ENCODE measurements at regions not wholly inside any gene's neighbourhood (a gene's known extent, or its start where the extent isn't known, plus 50 kb on each side); places are given as distances from the start of the nearest gene placed in this dataset.

- no peaks in the 10 kb centered on the region for H3K4me1 ChIP-seq (ENCODE audit: control insufficient read depth, insufficient read depth, low read length)
- TF ChIP-seq CTCF (conservative IDR thresholded peaks at IDR 0.05): no peak
- no peaks in the 10 kb centered on the region for H3K36me3 Mint-ChIP-seq (ENCODE audit: low read depth)
- H3K36me3 ChIP-seq (ENCODE audit: control insufficient read depth, insufficient read depth, low read length): no peaks in the 10 kb centered on the region
- 71 to 100% methylated on average over 2 to 3 of the region's 3 CpGs for WGBS, 2 experiments (ENCODE audit: insufficient coverage in 1 of 2, insufficient read length in 1 of 2)
- H3K4me3 Mint-ChIP-seq: no peak overlapping the region
- peaks cover 8% of the 10 kb centered on the region for H3K9me3 Mint-ChIP-seq
- no peak for DNase-seq
- no peak overlapping the region for H3K9ac ChIP-seq (ENCODE audit: extremely low read depth, low read length, poor library complexity, severe bottlenecking)
- H3K27ac Mint-ChIP-seq: no peak overlapping the region
- H3K27me3 ChIP-seq (ENCODE audit: control insufficient read depth, insufficient read depth, low read length, poor library complexity, severe bottlenecking): no peaks in the 10 kb centered on the region
- H3K9me3 ChIP-seq (ENCODE audit: control insufficient read depth, low read length): no peaks in the 10 kb centered on the region
- no peaks in the 10 kb centered on the region for H3K4me1 Mint-ChIP-seq
- no peaks in the 10 kb centered on the region for H3K27me3 Mint-ChIP-seq (ENCODE audit: insufficient read depth)
- no peak overlapping the region for H3K4me3 ChIP-seq (ENCODE audit: low read length)
- H3K27ac ChIP-seq (ENCODE audit: low read depth, low read length): no peak overlapping the region
Measured at GRCh38 chr5:124859556-124860290, 113.3 kb upstream of the ZNF608 start.

- H3K9me3 ChIP-seq (ENCODE audit: control insufficient read depth, low read length): no peaks in the 10 kb centered on the region
- no peaks in the 10 kb centered on the region for H3K27me3 ChIP-seq (ENCODE audit: control insufficient read depth, insufficient read depth, low read length, poor library complexity, severe bottlenecking)
- H3K4me1 ChIP-seq (ENCODE audit: control insufficient read depth, insufficient read depth, low read length): no peaks in the 10 kb centered on the region
- no peak overlapping the region for H3K9ac ChIP-seq (ENCODE audit: extremely low read depth, low read length, poor library complexity, severe bottlenecking)
- no peaks in the 10 kb centered on the region for H3K36me3 ChIP-seq (ENCODE audit: control insufficient read depth, insufficient read depth, low read length)
- TF ChIP-seq CTCF (conservative IDR thresholded peaks at IDR 0.05): no peak
- no peaks in the 10 kb centered on the region for H3K36me3 Mint-ChIP-seq (ENCODE audit: low read depth)
- H3K9me3 Mint-ChIP-seq: peaks cover 8% of the 10 kb centered on the region
- H3K27me3 Mint-ChIP-seq (ENCODE audit: insufficient read depth): no peaks in the 10 kb centered on the region
- WGBS, 2 experiments (ENCODE audit: insufficient coverage in 1 of 2, insufficient read length in 1 of 2): 81% methylated on average over 4 of the region's 4 CpGs; no CpG with 5 or more reads in 1 of the 2 experiments
- H3K27ac Mint-ChIP-seq: no peak overlapping the region
- H3K27ac ChIP-seq (ENCODE audit: low read depth, low read length): no peak overlapping the region
- H3K4me1 Mint-ChIP-seq: no peaks in the 10 kb centered on the region
- no peak overlapping the region for H3K4me3 Mint-ChIP-seq
- no peak overlapping the region for H3K4me3 ChIP-seq (ENCODE audit: low read length)
- DNase-seq: no peak
Measured at GRCh38 chr5:124860291-124860655, 113.8 kb upstream of the ZNF608 start.

- H3K36me3 Mint-ChIP-seq (ENCODE audit: low read depth): no peaks in the 10 kb centered on the region
- no peak for TF ChIP-seq CTCF (conservative IDR thresholded peaks at IDR 0.05)
- peaks cover 12% of the 10 kb centered on the region for H3K4me1 Mint-ChIP-seq
- Histone ChIP-seq H3K36me3 (ENCODE audit: control insufficient read depth, insufficient read depth, low read length) (no peaks in the 10 kb centered on the region), H3K9me3 (ENCODE audit: control insufficient read depth, low read length) (no peaks in the 10 kb centered on the region), H3K27ac (ENCODE audit: low read depth, low read length) (no peak overlapping the region), H3K9ac (ENCODE audit: extremely low read depth, low read length, poor library complexity, severe bottlenecking) (no peak overlapping the region), H3K4me3 (ENCODE audit: low read length) (no peak overlapping the region), H3K4me1 (ENCODE audit: control insufficient read depth, insufficient read depth, low read length) (no peaks in the 10 kb centered on the region), H3K27me3 (ENCODE audit: control insufficient read depth, insufficient read depth, low read length, poor library complexity, severe bottlenecking) (no peaks in the 10 kb centered on the region)
- no peak overlapping the region for H3K4me3 Mint-ChIP-seq
- H3K27ac Mint-ChIP-seq: no peak overlapping the region
- no peak for DNase-seq
- no peaks in the 10 kb centered on the region for H3K27me3 Mint-ChIP-seq (ENCODE audit: insufficient read depth)
- peaks cover 8% of the 10 kb centered on the region for H3K9me3 Mint-ChIP-seq
- 97 to 100% methylated on average over 1 to 2 of the region's 3 CpGs for WGBS, 2 experiments (ENCODE audit: insufficient coverage in 1 of 2, insufficient read length in 1 of 2)
Measured at GRCh38 chr5:124865066-124865465, 118.6 kb upstream of the ZNF608 start.
